Heart right ventricle (tissue), 16 donors: ENCODE measurements at regions not wholly inside any gene's neighbourhood (a gene's known extent, or its start where the extent isn't known, plus 50 kb on each side); places are given as distances from the start of the nearest gene placed in this dataset.

ENCODE experiments used
- ATAC-seq, 8 donors: fragments of 200-7000 bp; cut with Tn5 transposase; one replicate each; pipeline ENCODE4 v1.9.1; 2020; ENCODE audit warnings: mild to moderate bottlenecking in 8 of 8, moderate library complexity in 8 of 8, moderate number of reproducible peaks in 1 of 8
- DNase-seq, 2 donors: peaks; one replicate each; pipeline ENCODE4 v3.0.0-alpha.2; 2020
- H3K27ac ChIP-seq, 10 donors: fragments of 200-600 bp; sonication (generic) in 2 of 10; one replicate each; pipeline versions ENCODE4 v1.5.0 to v1.8.0; 2020 to 2022; ENCODE audit warnings: mild to moderate bottlenecking in 3 of 10
- H3K27me3 ChIP-seq, 7 donors: fragments of 200-600 bp; one replicate each; pipeline ENCODE4 v1.8.0; 2021 to 2022; ENCODE audit warnings: mild to moderate bottlenecking in 2 of 7
- H3K36me3 ChIP-seq, 9 donors: fragments of 200-600 bp; sonication (generic) in 1 of 9; one replicate each; pipeline versions ENCODE4 v1.5.0 to v1.8.0; 2020 to 2022; ENCODE audit warnings: mild to moderate bottlenecking in 2 of 9
- H3K4me1 ChIP-seq, 9 donors: fragments of 200-600 bp; sonication (generic) in 1 of 9; one replicate each; pipeline versions ENCODE4 v1.5.0 to v1.8.0; 2020 to 2022; ENCODE audit warnings: mild to moderate bottlenecking in 4 of 9
- H3K4me3 ChIP-seq, 10 donors: fragments of 200-600 bp; sonication (generic) in 2 of 10; one replicate each; pipeline versions ENCODE4 v1.5.0 to v1.8.0; 2020 to 2022; ENCODE audit warnings: mild to moderate bottlenecking in 7 of 10, moderate library complexity in 2 of 10
- H3K9me3 ChIP-seq, 11 donors: fragments of 200-600 bp in 10 of 11; sonication (generic) in 2 of 11; one replicate each; pipeline versions ENCODE4 v1.5.0 to v1.8.0; 2013 to 2022; ENCODE audit warnings: mild to moderate bottlenecking in 2 of 11, control low read depth in 1 of 11, moderate library complexity in 1 of 11
- WGBS, 2 donors: extraction: QIAGEN DNeasy Blood & Tissue Kit; methylation state at CpG; one replicate each; pipeline ENCODE4 v1.1.7; 2013; ENCODE audit warnings: inconsistent platforms in 1 of 2; 5-methylcytosine and 5-hydroxymethylcytosine counted together
- intact Hi-C, 10 donors: fragments of 100-400 bp; cut with DNase I; formaldehyde crosslinking; loops; one replicate each; pipeline versions ENCODE4 v1.11.1 to v1.14.2; 2022
- TF ChIP-seq, protein P1 (sequence below), 9 donors: fragments of 200-600 bp; sonication (generic) in 2 of 9; IDR thresholded peaks; one replicate each; pipeline versions ENCODE4 v1.5.0 to v1.8.0; 2021 to 2022; ENCODE audit warnings: antibody characterized with exemption in 9 of 9, mild to moderate bottlenecking in 5 of 9, moderate library complexity in 1 of 9
- donor health status: Arrhythmogenic right ventricular cardiomyopathy.
- donor health status: ischemic (EF 13 %, LVEDD 7.1; RV severe dilation, severe dysfunction).
- donor health status: healthy with polysubstance abuse.
- donor health status: DM: no; HTN: yes; CAD: no.
- donor health status: DM: no; HTN: no; CAD: no.
- donor health status: ischemic (EF 25% LVEDD 6.9; RV normal size, moderate dysfunction).
- donor health status: ischemic (EF 25% LVEDD 5.7; RV mildly dilated, moderate dysfunction).
- donor health status: healthy.
- donor health status: DM: yes; HTN: yes; CAD: no.
- donor health status: Ischemic cardiomyopathy.
- donor health status: ischemic (EF 35%, LVEDD 5.7; RV mildly dilated, moderate dysfunction).
- donor health status: nonischemic (EF 11% LVEDD 7.7; RV severe dilation, severe dysfunction).
- donor health status: DM: yes; HTN: yes; CAD: no.
- donor health status: PGD.
- donor health status: ischemic (EF 29% LVEDD 5.4; RV normal size, mild dysfunction).
- donor health status: nonischemic (EF 23%, LVEDD 6.1; RV moderate dilation, normal function).

DNA sequence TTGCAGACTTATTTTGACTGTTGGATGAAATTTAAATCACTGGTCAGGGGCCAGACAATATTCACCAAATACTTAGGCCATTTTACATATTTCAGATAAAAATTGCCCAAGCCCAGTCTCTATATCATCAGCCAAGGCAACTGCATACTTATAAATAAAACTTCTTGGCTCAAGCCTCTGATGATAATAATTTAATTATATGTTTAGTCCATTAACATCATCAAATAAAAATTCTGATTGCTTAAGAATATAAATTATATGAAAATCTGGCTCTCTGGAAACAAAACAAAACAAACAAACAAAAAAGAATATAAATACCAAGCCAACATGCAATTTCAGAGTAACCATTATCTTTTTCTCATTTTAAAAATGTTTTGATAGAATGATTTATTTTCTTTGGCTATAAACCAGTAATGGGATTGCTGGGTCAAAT lies 165.2 kb downstream of the BTG1 start:
- Histone ChIP-seq H3K9me3 (peaks cover 0 to 4% (median 0%) of the 10 kb centered on the region in 11 donors), H3K27me3 (no peaks in the 10 kb centered on the region), H3K4me1 (peaks cover 0 to 56% (median 23%) of the 10 kb centered on the region in 9 donors), H3K4me3 (no peak overlapping the region), H3K27ac (no peak overlapping the region), H3K36me3 (no peaks in the 10 kb centered on the region)
- TF ChIP-seq, protein P1, sequence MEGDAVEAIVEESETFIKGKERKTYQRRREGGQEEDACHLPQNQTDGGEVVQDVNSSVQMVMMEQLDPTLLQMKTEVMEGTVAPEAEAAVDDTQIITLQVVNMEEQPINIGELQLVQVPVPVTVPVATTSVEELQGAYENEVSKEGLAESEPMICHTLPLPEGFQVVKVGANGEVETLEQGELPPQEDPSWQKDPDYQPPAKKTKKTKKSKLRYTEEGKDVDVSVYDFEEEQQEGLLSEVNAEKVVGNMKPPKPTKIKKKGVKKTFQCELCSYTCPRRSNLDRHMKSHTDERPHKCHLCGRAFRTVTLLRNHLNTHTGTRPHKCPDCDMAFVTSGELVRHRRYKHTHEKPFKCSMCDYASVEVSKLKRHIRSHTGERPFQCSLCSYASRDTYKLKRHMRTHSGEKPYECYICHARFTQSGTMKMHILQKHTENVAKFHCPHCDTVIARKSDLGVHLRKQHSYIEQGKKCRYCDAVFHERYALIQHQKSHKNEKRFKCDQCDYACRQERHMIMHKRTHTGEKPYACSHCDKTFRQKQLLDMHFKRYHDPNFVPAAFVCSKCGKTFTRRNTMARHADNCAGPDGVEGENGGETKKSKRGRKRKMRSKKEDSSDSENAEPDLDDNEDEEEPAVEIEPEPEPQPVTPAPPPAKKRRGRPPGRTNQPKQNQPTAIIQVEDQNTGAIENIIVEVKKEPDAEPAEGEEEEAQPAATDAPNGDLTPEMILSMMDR (IDR thresholded peaks at IDR 0.05), result no peak
- intact Hi-C loops, result loop anchor here in 2 of 10 donors (10.0 kb wide), 3 partner anchors 154 to 594 kb away; partner anchors contain the start of gene BTG1 (in 1 of the 2)
- no peak for DNase-seq
- ATAC-seq, result peak in 2 of 8 donors; percentile 10 to 17

DNA sequence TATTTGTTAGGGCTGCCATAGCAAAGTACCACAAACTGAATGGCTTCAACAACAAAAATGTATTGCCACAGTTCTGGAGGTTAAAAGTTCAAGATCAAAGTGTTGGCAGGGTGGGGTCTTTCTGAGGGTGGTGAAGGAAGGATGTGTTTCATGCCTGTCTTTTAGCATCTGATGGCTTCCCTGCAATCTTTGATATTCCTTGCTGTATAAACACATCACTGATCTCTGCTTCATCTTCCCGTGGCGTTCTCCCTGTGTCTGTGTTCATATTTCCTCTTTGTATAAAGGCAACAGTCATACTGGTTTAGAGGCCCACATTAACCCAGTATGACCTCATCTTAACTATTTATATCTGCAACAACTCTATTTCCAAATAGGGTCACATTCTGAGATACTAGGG lies 167.5 kb downstream of the BTG1 start:
- no peak overlapping the region for H3K4me3 ChIP-seq
- WGBS, 2 donors, result 56 to 60% methylated on average over 2 of the region's 2 CpGs
- intact Hi-C loops, result loop anchor here in 1 of 10 donors (5.0 to 10.0 kb wide), 2 partner anchors 166 to 413 kb away; no protein-coding TSS in a partner anchor
- DNase-seq, result no peak
- no peaks in the 10 kb centered on the region for H3K27me3 ChIP-seq
- ATAC-seq, result peak in 1 of 8 donors; percentile 43
- peaks cover 0 to 2% (median 0%) of the 10 kb centered on the region in 9 donors for H3K36me3 ChIP-seq
- H3K27ac ChIP-seq, result no peak overlapping the region
- peaks cover 0 to 4% (median 0%) of the 10 kb centered on the region in 11 donors for H3K9me3 ChIP-seq
- peaks cover 0 to 43% (median 7%) of the 10 kb centered on the region in 9 donors for H3K4me1 ChIP-seq
- TF ChIP-seq, protein P1 (IDR thresholded peaks at IDR 0.05), result no peak

DNA sequence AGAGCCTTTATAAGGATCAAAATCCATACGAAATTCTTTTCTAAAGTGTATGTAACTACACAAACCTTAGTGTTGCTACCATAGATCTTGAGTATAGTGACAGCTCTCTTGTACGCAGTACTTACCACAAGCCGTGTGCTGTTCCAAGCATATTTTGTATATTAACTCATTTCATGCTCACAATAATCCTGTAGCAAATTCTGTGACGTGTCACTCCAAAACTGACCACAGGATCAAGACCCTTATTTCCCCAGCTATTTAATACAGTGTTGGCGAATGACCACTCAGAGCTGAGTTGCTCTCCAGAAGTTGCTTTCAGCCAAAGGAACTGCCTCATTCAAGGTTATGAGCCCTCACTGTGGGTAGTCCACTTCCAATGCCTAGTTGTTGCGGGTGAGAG lies 169.8 kb downstream of the BTG1 start:
- no peaks in the 10 kb centered on the region for H3K9me3 ChIP-seq
- intact Hi-C loops, result loop anchor here in 1 of 10 donors (5.0 to 10.0 kb wide), 2 partner anchors 164 to 411 kb away; no protein-coding TSS in a partner anchor
- H3K4me1 ChIP-seq, result peaks cover 0 to 28% (median 6%) of the 10 kb centered on the region in 9 donors
- no peak overlapping the region for H3K27ac ChIP-seq
- H3K27me3 ChIP-seq, result no peaks in the 10 kb centered on the region
- H3K36me3 ChIP-seq, result peaks cover 0 to 2% (median 0%) of the 10 kb centered on the region in 9 donors
- DNase-seq, result no peak
- TF ChIP-seq, protein P1 (IDR thresholded peaks at IDR 0.05), result no peak
- 97% methylated on average over 6 of the region's 6 CpGs for WGBS, 2 donors
- ATAC-seq, result no peak
- no peak overlapping the region for H3K4me3 ChIP-seq

GRCh38 chr12:91974541-91975085 lies 171.0 kb downstream of the BTG1 start:
- WGBS, 2 donors, result 98 to 99% methylated on average over 3 of the region's 3 CpGs
- DNase-seq (no peak), ATAC-seq (no peak)
- intact Hi-C loops, result loop anchor here in 1 of 10 donors (5.0 to 10.0 kb wide), 2 partner anchors 162 to 410 kb away; no protein-coding TSS in a partner anchor
- H3K36me3 ChIP-seq, result peaks cover 0 to 2% (median 0%) of the 10 kb centered on the region in 9 donors
- H3K4me1 ChIP-seq, result peaks cover 0 to 15% (median 5%) of the 10 kb centered on the region in 9 donors
- no peaks in the 10 kb centered on the region for H3K27me3 ChIP-seq
- TF ChIP-seq, protein P1 (IDR thresholded peaks at IDR 0.05), result no peak
- H3K4me3 ChIP-seq, result no peak overlapping the region
- no peak overlapping the region for H3K27ac ChIP-seq
- no peaks in the 10 kb centered on the region for H3K9me3 ChIP-seq
